ENCODE measurements at regions not wholly inside any gene's neighbourhood (a gene's known extent, or its start where the extent isn't known, plus 50 kb on each side); places are given as distances from the start of the nearest gene placed in this dataset.

DNA sequence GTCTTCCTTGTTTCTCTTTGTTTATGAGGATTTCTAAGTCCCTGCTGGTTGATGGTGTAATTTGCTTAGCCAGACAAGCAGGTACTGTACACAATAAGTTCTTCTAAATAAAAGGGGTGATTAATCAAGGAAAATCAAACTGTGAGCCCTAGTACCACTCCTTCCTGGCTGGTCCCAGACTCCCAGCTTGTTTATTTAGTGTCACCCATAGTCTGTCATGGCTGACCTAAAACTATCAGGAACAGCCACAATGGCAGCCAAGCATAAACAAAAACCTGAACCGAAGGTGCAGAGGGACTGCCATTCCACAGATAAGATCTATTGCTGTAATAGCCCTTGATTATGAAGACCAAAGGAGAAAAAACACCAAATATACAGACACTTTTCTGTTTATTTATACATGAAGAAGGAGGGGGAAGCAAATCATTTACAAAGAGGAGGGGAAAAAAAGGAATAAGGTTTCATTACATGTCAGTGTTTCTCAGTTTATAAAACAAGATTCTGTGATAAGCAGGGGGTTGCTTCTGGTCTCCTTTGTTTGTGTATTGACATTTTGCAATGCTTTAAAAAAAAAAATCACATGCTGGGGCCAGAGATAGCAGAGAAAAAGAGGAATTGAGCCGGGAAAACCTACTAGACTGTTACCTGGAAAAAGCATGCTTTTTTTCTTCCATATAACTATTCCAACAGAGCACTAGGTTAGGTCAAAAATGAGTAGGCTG is 182.4 kb upstream of the DPH6 start:
- peak; percentile 53 for DNase-seq (ENCODE audit: low read depth)
- H3K4me3 ChIP-seq (ENCODE audit: low read depth, low read length): no peak overlapping the region
- TF ChIP-seq, protein P1, sequence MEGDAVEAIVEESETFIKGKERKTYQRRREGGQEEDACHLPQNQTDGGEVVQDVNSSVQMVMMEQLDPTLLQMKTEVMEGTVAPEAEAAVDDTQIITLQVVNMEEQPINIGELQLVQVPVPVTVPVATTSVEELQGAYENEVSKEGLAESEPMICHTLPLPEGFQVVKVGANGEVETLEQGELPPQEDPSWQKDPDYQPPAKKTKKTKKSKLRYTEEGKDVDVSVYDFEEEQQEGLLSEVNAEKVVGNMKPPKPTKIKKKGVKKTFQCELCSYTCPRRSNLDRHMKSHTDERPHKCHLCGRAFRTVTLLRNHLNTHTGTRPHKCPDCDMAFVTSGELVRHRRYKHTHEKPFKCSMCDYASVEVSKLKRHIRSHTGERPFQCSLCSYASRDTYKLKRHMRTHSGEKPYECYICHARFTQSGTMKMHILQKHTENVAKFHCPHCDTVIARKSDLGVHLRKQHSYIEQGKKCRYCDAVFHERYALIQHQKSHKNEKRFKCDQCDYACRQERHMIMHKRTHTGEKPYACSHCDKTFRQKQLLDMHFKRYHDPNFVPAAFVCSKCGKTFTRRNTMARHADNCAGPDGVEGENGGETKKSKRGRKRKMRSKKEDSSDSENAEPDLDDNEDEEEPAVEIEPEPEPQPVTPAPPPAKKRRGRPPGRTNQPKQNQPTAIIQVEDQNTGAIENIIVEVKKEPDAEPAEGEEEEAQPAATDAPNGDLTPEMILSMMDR (IDR thresholded peaks at IDR 0.05; ENCODE audit: insufficient read depth, low read depth, low read length): no peak

DNA sequence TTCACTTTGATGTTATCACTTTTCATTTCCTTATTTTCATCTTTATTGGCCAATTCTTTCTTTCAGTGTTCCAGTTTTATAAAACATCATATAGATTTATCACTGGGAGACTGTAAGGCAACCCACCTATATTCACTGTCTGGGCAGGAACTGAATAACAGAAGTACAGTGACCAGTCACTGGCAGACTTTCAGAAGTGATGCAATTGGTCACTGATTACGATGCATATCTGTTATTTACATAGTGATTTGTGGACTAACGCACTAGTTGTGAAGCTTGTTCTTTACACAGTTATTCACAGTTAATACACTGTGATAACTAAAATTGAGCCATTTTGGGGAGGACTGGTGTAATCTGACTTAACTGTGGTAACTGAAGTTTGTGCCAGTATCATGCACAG is 190.2 kb upstream of the DPH6 start:
- peak; percentile 77 for DNase-seq (ENCODE audit: low read depth)
- no peak overlapping the region for H3K4me3 ChIP-seq (ENCODE audit: low read depth, low read length)
- TF ChIP-seq, protein P1 (IDR thresholded peaks at IDR 0.05; ENCODE audit: insufficient read depth, low read depth, low read length): no peak

DNA sequence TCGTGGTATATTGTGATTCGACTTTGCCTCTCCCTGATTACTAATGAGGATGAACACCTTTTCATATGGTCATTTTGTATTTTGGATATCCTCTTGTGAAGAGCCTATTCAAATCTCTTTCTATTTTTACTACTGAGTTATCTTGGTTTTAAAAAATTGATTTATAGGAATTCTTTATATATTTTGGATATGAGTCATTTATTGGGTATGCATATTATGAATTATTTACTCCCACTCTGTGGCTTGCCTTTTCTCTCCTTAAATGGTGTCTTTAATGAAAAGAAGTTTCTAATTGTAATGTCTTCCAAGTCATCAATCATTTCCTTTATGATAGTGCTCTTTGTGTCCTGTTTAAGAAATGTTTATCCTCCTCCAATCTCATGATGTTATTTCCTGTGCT is 191.5 kb upstream of the DPH6 start:
- H3K4me3 ChIP-seq (ENCODE audit: low read depth, low read length): no peak overlapping the region
- DNase-seq (ENCODE audit: low read depth): peak; percentile 70
- TF ChIP-seq, protein P1 (IDR thresholded peaks at IDR 0.05; ENCODE audit: insufficient read depth, low read depth, low read length): no peak

DNA sequence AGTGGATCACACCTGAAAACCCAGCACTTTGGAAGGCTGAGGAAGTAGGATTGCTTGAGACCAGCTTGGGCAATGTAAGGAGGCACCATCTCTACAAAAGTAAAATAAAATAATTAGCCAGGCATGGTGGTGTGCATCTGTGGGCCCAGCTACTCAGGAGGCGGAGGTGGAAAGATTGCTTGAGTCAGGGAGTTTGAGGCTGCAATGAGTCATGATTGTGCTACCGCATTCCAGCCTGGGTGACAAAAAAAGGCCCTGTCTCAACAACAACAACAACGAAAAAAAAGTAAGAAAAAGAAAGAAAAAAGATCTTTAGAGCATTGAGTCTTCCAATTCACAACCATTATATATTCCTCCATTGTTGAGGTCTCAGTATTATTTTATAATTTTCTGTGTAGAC is 192.4 kb upstream of the DPH6 start:
- TF ChIP-seq, protein P1 (IDR thresholded peaks at IDR 0.05; ENCODE audit: insufficient read depth, low read depth, low read length): no peak
- peak; percentile 74 for DNase-seq (ENCODE audit: low read depth)
- H3K4me3 ChIP-seq (ENCODE audit: low read depth, low read length): no peak overlapping the region

DNA sequence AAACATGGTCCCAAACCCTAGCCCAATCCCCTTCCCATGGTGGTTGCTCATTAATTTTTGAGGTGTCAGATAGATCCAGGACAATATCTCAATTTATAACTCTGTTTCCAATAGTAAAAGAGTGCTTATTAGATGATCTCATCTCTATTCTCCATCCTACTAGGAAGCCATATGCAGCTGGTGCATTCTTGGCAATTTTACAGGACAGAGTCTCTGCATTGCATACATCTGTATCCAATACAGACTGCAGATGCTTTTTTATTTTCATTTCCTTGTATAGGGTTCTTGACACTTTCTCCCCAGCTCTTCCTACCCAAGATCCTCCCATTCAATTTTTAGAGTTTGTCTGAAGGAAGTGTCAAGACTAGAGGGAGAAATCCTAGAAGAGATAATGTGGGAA is 194.8 kb upstream of the DPH6 start:
- peak; percentile 70 for DNase-seq (ENCODE audit: low read depth)
- TF ChIP-seq, protein P1 (IDR thresholded peaks at IDR 0.05; ENCODE audit: insufficient read depth, low read depth, low read length): no peak
- no peak overlapping the region for H3K4me3 ChIP-seq (ENCODE audit: low read depth, low read length)

DNA sequence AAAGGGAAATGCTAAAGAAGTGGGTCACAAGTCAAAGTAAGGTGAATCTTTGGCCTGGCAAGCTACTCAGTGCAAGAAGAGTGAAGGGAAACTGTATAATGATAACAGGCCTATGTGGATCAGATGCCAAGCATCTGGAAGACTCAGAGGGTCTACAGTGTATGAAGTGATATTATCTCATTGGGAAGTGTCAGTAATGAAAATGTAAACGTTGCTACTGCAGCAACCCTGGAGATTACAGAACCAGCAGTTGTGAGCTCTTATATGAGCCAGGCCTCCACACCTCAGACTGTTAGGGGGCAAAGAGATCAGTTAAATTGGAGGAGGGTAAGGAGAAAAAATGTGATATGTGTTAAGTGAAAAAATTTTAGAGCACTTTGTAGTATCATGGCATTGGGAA is 195.4 kb upstream of the DPH6 start:
- DNase-seq (ENCODE audit: low read depth): no peak
- H3K4me3 ChIP-seq (ENCODE audit: low read depth, low read length): no peak overlapping the region
- TF ChIP-seq, protein P1 (IDR thresholded peaks at IDR 0.05; ENCODE audit: insufficient read depth, low read depth, low read length): no peak

DNA sequence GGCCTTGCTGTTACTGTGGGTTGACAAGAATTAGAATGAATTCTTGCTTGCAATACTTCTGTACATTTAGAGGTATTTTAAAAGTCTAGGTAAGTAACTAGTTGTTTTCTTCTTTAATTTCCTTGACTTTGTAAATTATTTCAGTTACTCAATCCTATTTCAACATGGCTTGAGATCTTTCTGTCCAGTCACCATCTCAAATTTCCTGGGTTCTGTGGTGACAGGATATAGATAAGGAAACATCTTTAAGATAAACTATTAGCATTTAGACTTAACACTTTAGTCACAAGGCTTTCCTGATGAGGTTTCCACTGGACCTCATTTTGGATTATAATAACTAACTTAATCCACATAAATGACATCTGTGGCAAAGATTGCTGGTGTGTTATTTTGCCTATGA is 195.9 kb upstream of the DPH6 start:
- TF ChIP-seq, protein P1 (IDR thresholded peaks at IDR 0.05; ENCODE audit: insufficient read depth, low read depth, low read length): no peak
- DNase-seq (ENCODE audit: low read depth): peak; percentile 69

More for the DNA sequence above, 195.9 kb upstream of the DPH6 start:
- H3K4me3 ChIP-seq (ENCODE audit: low read depth, low read length): no peak overlapping the region

All from fibroblast of villous mesenchyme (primary cell).